Endothelial cell of umbilical vein (primary cell): ENCODE measurements at regions not wholly inside any gene's neighbourhood (a gene's known extent, or its start where the extent isn't known, plus 50 kb on each side); places are given as distances from the start of the nearest gene placed in this dataset.

ENCODE experiments used
- BruUV-seq: library from RNA; stranded (reverse); fragments of 400-500 nt; replicated peaks from 2 replicates; lab custom pipeline; 2021; lab: Mats Ljungman, UMichigan
- CTCF ChIA-PET: fragments of 300-600, 350-600 bp; sonication (Branson Sonifier 250); formaldehyde crosslinking; loops from one replicate; lab custom pipeline; 2021; ENCODE audit warnings: antibody characterized with exemption, inconsistent platforms; lab: Charles Lee
- POLR2A ChIA-PET: fragments of 300-600, 350-600 bp; sonication (Branson Sonifier 250); formaldehyde crosslinking; loops from one replicate; lab custom pipeline; 2021; ENCODE audit warnings: antibody characterized with exemption, inconsistent platforms; lab: Charles Lee
- DNase-seq: peaks from one replicate; pipeline ENCODE4 v3.0.0-alpha.2; 2011; ENCODE audit warnings: low read depth, low spot score
- FAIRE-seq: peaks from 2 replicates; lab custom pipeline; 2011; peaks lifted over from hg19 to GRCh38; lab: Jason Lieb, UNC
- H2AFZ ChIP-seq: 2 replicates; pipeline ENCODE4 v1.6.0; 2012; ENCODE audit warnings: low read depth, low read length, control low read depth, inconsistent platforms
- H3K27ac ChIP-seq: 2 replicates; pipeline ENCODE4 v1.5.1; 2011; ENCODE audit warnings: low read depth, mild to moderate bottlenecking, control low read depth, low read length, moderate library complexity; ENCODE audit not compliant: insufficient read depth
- H3K27me3 ChIP-seq, 2 experiments: 2 replicates each; pipeline versions ENCODE4 v1.6.0 to v1.6.1; 2011; ENCODE audit warnings: low read length in 2 of 2, mixed read lengths in 1 of 2; ENCODE audit not compliant: control insufficient read depth in 2 of 2, insufficient read depth in 2 of 2
- H3K36me3 ChIP-seq, 2 experiments: 2 replicates in 1 of 2; 3 replicates in 1 of 2; pipeline ENCODE4 v1.5.1; 2011; ENCODE audit warnings: low read length in 2 of 2, mild to moderate bottlenecking in 1 of 2, moderate library complexity in 1 of 2; ENCODE audit not compliant: control insufficient read depth in 2 of 2, insufficient read depth in 2 of 2; ENCODE audit errors: extremely low read depth in 1 of 2
- H3K4me1 ChIP-seq: 3 replicates; pipeline ENCODE4 v1.5.1; 2011; ENCODE audit warnings: mild to moderate bottlenecking, low read length; ENCODE audit not compliant: control insufficient read depth, insufficient read depth; ENCODE audit errors: extremely low read depth
- H3K4me2 ChIP-seq: 2 replicates; pipeline ENCODE4 v1.6.1; 2011; ENCODE audit warnings: low read length, control low read depth, mixed read lengths; ENCODE audit not compliant: insufficient read depth
- H3K4me3 ChIP-seq, 3 experiments: fragments of 200-600 bp in 1 of 3; sonication (generic), shearing (Covaris generic) in 1 of 3; replicated peaks in 1 of 3; 2 replicates each; pipeline ENCODE4 v1.5.1; 2011 to 2016; ENCODE audit warnings: control low read depth in 3 of 3, low read length in 3 of 3, mild to moderate bottlenecking in 2 of 3, inconsistent platforms in 1 of 3, low read depth in 1 of 3, moderate library complexity in 1 of 3; ENCODE audit not compliant: insufficient read depth in 1 of 3
- H3K79me2 ChIP-seq: 2 replicates; pipeline ENCODE4 v1.6.0; 2012; ENCODE audit warnings: low read length, inconsistent platforms; ENCODE audit not compliant: control insufficient read depth, insufficient read depth
- H3K9ac ChIP-seq: replicated peaks from 2 replicates; pipeline ENCODE3; 2011; ENCODE audit warnings: low read length, control low read depth; ENCODE audit not compliant: insufficient read depth; ENCODE audit errors: extremely low read depth
- H3K9me1 ChIP-seq: replicated peaks from 3 replicates; pipeline ENCODE4 v1.6.0; 2011; ENCODE audit warnings: mild to moderate bottlenecking, low read length; ENCODE audit not compliant: control insufficient read depth, insufficient read depth; ENCODE audit errors: extremely low read depth
- H3K9me3 ChIP-seq: replicated peaks from 2 replicates; pipeline ENCODE4 v1.5.1; 2012; ENCODE audit warnings: low read length, inconsistent platforms; ENCODE audit not compliant: control insufficient read depth, insufficient read depth
- H4K20me1 ChIP-seq: replicated peaks from 2 replicates; pipeline ENCODE3; 2011; ENCODE audit warnings: mild to moderate bottlenecking, low read length; ENCODE audit not compliant: control insufficient read depth, insufficient read depth; ENCODE audit errors: extremely low read depth
- CTCF ChIP-seq, 2 donors: IDR thresholded peaks; 1 replicate in 1 of 2; 2 replicates in 1 of 2; pipeline ENCODE4 v1.5.1; 2011; ENCODE audit warnings: low read length in 2 of 2, mild to moderate bottlenecking in 2 of 2, moderate library complexity in 2 of 2, control low read depth in 1 of 2, inconsistent platforms in 1 of 2, low read depth in 1 of 2; ENCODE audit not compliant: insufficient read depth in 1 of 2; ENCODE audit errors: extremely low read depth in 1 of 2
- EZH2 ChIP-seq: IDR thresholded peaks from 2 replicates; pipeline ENCODE4 v1.6.1; 2012; ENCODE audit warnings: borderline replicate concordance, low read depth, mild to moderate bottlenecking, moderate library complexity, low read length, inconsistent platforms; ENCODE audit not compliant: severe bottlenecking
- FOS ChIP-seq: IDR thresholded peaks from 2 replicates; pipeline ENCODE4 v1.6.1; 2011; ENCODE audit warnings: mild to moderate bottlenecking, low read length, moderate library complexity, borderline replicate concordance; ENCODE audit not compliant: insufficient read depth
- GATA2 ChIP-seq: IDR thresholded peaks from 2 replicates; pipeline ENCODE4 v1.7.0; 2011; ENCODE audit warnings: low read depth, mild to moderate bottlenecking, moderate library complexity, mixed read lengths, low read length; ENCODE audit not compliant: insufficient read length, insufficient read depth
- JUN ChIP-seq: IDR thresholded peaks from 2 replicates; pipeline ENCODE4 v1.6.1; 2011; ENCODE audit warnings: borderline replicate concordance, low read depth; ENCODE audit not compliant: insufficient read length, insufficient read depth
- MAX ChIP-seq: IDR thresholded peaks from 2 replicates; pipeline ENCODE4 v1.6.1; 2011; ENCODE audit not compliant: insufficient read depth, insufficient read length
- MYC ChIP-seq: IDR thresholded peaks from one replicate; pipeline ENCODE4 v1.6.1; 2011; ENCODE audit warnings: mild to moderate bottlenecking, low read depth, low read length
- POLR2A ChIP-seq: IDR thresholded peaks from 2 replicates; pipeline ENCODE4 v1.6.1; 2012; ENCODE audit warnings: low read depth, mild to moderate bottlenecking, control low read depth, low read length
- POLR2AphosphoS5 ChIP-seq: IDR thresholded peaks from 2 replicates; pipeline ENCODE4 v1.6.1; 2012; ENCODE audit warnings: low read depth, mild to moderate bottlenecking, control low read depth, low read length, moderate library complexity; ENCODE audit not compliant: insufficient read depth
- dilution Hi-C: fragments of 300-500 bp; cut with MboI; formaldehyde crosslinking; loops from one replicate; pipeline ENCODE4 v1.15.0; 2019; ENCODE audit warnings: low sequenced_read_pairs; ENCODE audit not compliant: extremely low pct_ligation_motif_present
- intact Hi-C: fragments of 100-400 bp; cut with micrococcal nuclease; formaldehyde crosslinking; loops from one replicate; pipeline ENCODE4 v1.10.0; 2022

GRCh38 chr11:15672825-15673224 is 558.1 kb downstream of the INSC start:
- TF ChIP-seq EZH2 (no peak), CTCF (IDR thresholded peaks at IDR 0.05; ENCODE audit: extremely low read depth in 1 of 2, insufficient read depth in 1 of 2, low read depth in 1 of 2, low read length in 2 of 2) (no peak), POLR2AphosphoS5 (no peak), MAX (no peak)
- CTCF ChIA-PET = no interaction called here
- no peak for FAIRE-seq

GRCh38 chr11:15673408-15673831 is 558.7 kb downstream of the INSC start:
- Histone ChIP-seq H3K36me3 (no peaks in the 10 kb centered on the region), H3K9me1 (no peaks in the 10 kb centered on the region), H3K4me1 (no peaks in the 10 kb centered on the region), H3K4me3 (no peak overlapping the region), H4K20me1 (no peaks in the 10 kb centered on the region), H3K27me3 (no peaks in the 10 kb centered on the region), H3K27ac (no peak overlapping the region), H3K79me2 (no peaks in the 10 kb centered on the region), H3K9ac (no peak overlapping the region), H2AFZ (no peak overlapping the region), H3K9me3 (no peaks in the 10 kb centered on the region), H3K4me2 (no peak overlapping the region)
- dilution Hi-C loops = no loop called here
- CTCF ChIA-PET = no interaction called here
- POLR2A ChIA-PET = no interaction called here
- intact Hi-C loops = no loop called here
- DNase-seq (no peak), FAIRE-seq (no peak)
- BruUV-seq = no TSS peak
- TF ChIP-seq MAX (no peak), MYC (no peak), CTCF (IDR thresholded peaks at IDR 0.05; ENCODE audit: extremely low read depth in 1 of 2, insufficient read depth in 1 of 2, low read depth in 1 of 2, low read length in 2 of 2) (no peak), POLR2AphosphoS5 (no peak), GATA2 (no peak), POLR2A (no peak), FOS (no peak), EZH2 (no peak), JUN (no peak)

More at GRCh38 chr11:15672825-15673224, 558.1 kb downstream of the INSC start:
- no peak for DNase-seq
- Histone ChIP-seq H3K9me3 (no peaks in the 10 kb centered on the region), H4K20me1 (no peaks in the 10 kb centered on the region), H3K27me3 (no peaks in the 10 kb centered on the region), H3K9ac (no peak overlapping the region), H3K4me2 (no peak overlapping the region), H3K4me3 (no peak overlapping the region), H3K4me1 (no peaks in the 10 kb centered on the region), H2AFZ (no peak overlapping the region), H3K9me1 (no peaks in the 10 kb centered on the region), H3K36me3 (no peaks in the 10 kb centered on the region), H3K79me2 (no peaks in the 10 kb centered on the region), H3K27ac (no peak overlapping the region)
- dilution Hi-C loops (no loop called here), intact Hi-C loops (no loop called here)
- no TSS peak for BruUV-seq
- POLR2A ChIA-PET = no interaction called here
